ENCODE measurements at regions not wholly inside any gene's neighbourhood (a gene's known extent, or its start where the extent isn't known, plus 50 kb on each side); places are given as distances from the start of the nearest gene placed in this dataset.
"Not testable (repeated sequence)": the region's sequence is repeated elsewhere in the genome, so short reads cannot be mapped to it uniquely, and the experiment has no call there.

GRCh38 chr3:154625756-154626155 lies 195.8 kb upstream of the GPR149 start:
- no peaks in the 10 kb centered on the region for H3K4me1 Mint-ChIP-seq
- Histone ChIP-seq H3K36me3 (ENCODE audit: control insufficient read depth in 2 of 3, insufficient read depth in 3 of 3, low read length in 3 of 3) (no peaks in the 10 kb centered on the region), H3K9me3 (ENCODE audit: control insufficient read depth in 2 of 3, low read length in 3 of 3) (no peaks in the 10 kb centered on the region), H3K4me3 (ENCODE audit: low read length) (no peak overlapping the region), H3K4me1 (ENCODE audit: control insufficient read depth in 2 of 2, insufficient read depth in 2 of 2, low read length in 2 of 2) (no peaks in the 10 kb centered on the region), H3K27ac (ENCODE audit: low read depth, low read length) (no peak overlapping the region), H3K27me3 (ENCODE audit: control insufficient read depth in 2 of 2, insufficient read depth in 2 of 2, low read length in 2 of 2) (no peaks in the 10 kb centered on the region)
- DNase-seq (no peak), ATAC-seq (no peak)
- peaks cover 2 to 24% (median 10%) of the 10 kb centered on the region in 11 donors for H3K9me3 Mint-ChIP-seq
- no peak overlapping the region for H3K27ac Mint-ChIP-seq
- intact Hi-C loops (cut with micrococcal nuclease): no loop called here
- H3K27me3 Mint-ChIP-seq: no peaks in the 10 kb centered on the region
- CTCF ChIA-PET: no interaction called here
- H3K4me3 Mint-ChIP-seq: no peak overlapping the region
- H3K36me3 Mint-ChIP-seq: peaks cover 0 to under 1% (median 0%) of the 10 kb centered on the region in 5 donors
- POLR2A ChIA-PET: no interaction called here

DNA sequence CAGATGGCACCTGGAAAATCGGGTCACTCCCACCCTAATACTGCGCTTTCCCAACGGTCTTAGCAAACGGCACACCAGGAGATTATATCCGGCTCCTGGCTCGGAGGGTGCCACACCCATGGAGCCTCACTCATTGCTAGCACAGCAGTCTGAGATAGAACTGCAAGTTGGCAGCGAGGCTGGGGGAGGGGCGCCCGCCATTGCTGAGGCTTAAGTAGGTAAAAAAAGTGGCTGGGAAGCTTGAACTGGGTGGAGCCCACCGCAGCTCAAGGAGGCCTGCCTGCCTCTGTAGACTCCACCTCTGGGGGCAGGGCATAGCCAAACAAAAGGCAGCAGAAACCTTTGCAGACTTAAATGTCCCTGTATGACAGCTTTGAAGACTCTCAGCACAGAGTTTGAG lies 189.6 kb upstream of the GPR149 start:
- H3K27me3 ChIP-seq (ENCODE audit: control insufficient read depth in 2 of 2, insufficient read depth in 2 of 2, low read length in 2 of 2); H3K4me3 Mint-ChIP-seq; DNase-seq; CTCF ChIA-PET; H3K4me3 ChIP-seq (ENCODE audit: low read length); H3K36me3 Mint-ChIP-seq; H3K9me3 ChIP-seq (ENCODE audit: control insufficient read depth in 2 of 3, low read length in 3 of 3); POLR2A ChIA-PET; H3K4me1 Mint-ChIP-seq; H3K27me3 Mint-ChIP-seq; ATAC-seq; intact Hi-C loops (cut with micrococcal nuclease); H3K27ac Mint-ChIP-seq; H3K27ac ChIP-seq (ENCODE audit: low read depth, low read length); H3K36me3 ChIP-seq (ENCODE audit: control insufficient read depth in 2 of 3, insufficient read depth in 3 of 3, low read length in 3 of 3); H3K4me1 ChIP-seq (ENCODE audit: control insufficient read depth in 2 of 2, insufficient read depth in 2 of 2, low read length in 2 of 2): not testable (repeated sequence)
- H3K9me3 Mint-ChIP-seq: peaks cover 0 to 23% (median 11%) of the 10 kb centered on the region in 11 donors

GRCh38 chr3:154616298-154616697 lies 186.3 kb upstream of the GPR149 start:
- Mint-ChIP-seq H3K36me3 (peaks cover 0 to 4% (median 0%) of the 10 kb centered on the region in 5 donors), H3K27me3 (no peaks in the 10 kb centered on the region), H3K4me3 (no peak overlapping the region), H3K4me1 (no peaks in the 10 kb centered on the region), H3K27ac (no peak overlapping the region), H3K9me3 (peaks cover 0 to 24% (median 9%) of the 10 kb centered on the region in 11 donors)
- no peaks in the 10 kb centered on the region for H3K27me3 ChIP-seq (ENCODE audit: control insufficient read depth in 2 of 2, insufficient read depth in 2 of 2, low read length in 2 of 2)
- intact Hi-C loops (cut with micrococcal nuclease): no loop called here
- no peak for ATAC-seq
- no peak overlapping the region for H3K27ac ChIP-seq (ENCODE audit: low read depth, low read length)
- H3K9me3 ChIP-seq (ENCODE audit: control insufficient read depth in 2 of 3, low read length in 3 of 3): no peaks in the 10 kb centered on the region
- DNase-seq: no peak
- ChIA-PET CTCF (no interaction called here), POLR2A (no interaction called here)
- no peak overlapping the region for H3K4me3 ChIP-seq (ENCODE audit: low read length)
- H3K36me3 ChIP-seq (ENCODE audit: control insufficient read depth in 2 of 3, insufficient read depth in 3 of 3, low read length in 3 of 3): no peaks in the 10 kb centered on the region
- no peaks in the 10 kb centered on the region for H3K4me1 ChIP-seq (ENCODE audit: control insufficient read depth in 2 of 2, insufficient read depth in 2 of 2, low read length in 2 of 2)

DNA sequence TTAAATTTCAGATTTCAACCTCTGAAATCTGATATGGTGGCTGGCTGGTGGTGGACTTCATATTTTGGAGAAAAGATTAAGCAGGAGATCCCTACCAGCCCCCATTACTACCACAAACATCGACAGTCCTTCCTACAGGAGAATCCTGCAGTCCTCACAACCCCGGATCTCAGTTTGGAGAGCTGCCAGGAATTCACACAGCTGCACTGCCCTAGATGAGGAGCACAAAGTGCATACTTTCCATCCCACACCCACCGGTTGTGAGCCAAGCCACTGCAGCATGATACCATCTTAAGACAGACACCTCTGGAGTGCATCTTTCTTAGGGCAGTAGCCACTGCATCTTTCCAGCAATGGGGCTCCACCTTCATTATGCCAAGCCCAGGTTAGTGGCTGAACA lies 185.5 kb upstream of the GPR149 start:
- POLR2A ChIA-PET: no interaction called here
- intact Hi-C loops (cut with micrococcal nuclease): no loop called here

GRCh38 chr3:154614601-154615000 lies 184.6 kb upstream of the GPR149 start:
- H3K4me1 Mint-ChIP-seq: no peaks in the 10 kb centered on the region

More for the DNA sequence above, 185.5 kb upstream of the GPR149 start:
- H3K27ac ChIP-seq (ENCODE audit: low read depth, low read length): no peak overlapping the region
- no peaks in the 10 kb centered on the region for H3K27me3 ChIP-seq (ENCODE audit: control insufficient read depth in 2 of 2, insufficient read depth in 2 of 2, low read length in 2 of 2)
- no peak overlapping the region for H3K4me3 ChIP-seq (ENCODE audit: low read length)
- no peaks in the 10 kb centered on the region for H3K4me1 ChIP-seq (ENCODE audit: control insufficient read depth in 2 of 2, insufficient read depth in 2 of 2, low read length in 2 of 2)
- ATAC-seq (no peak), DNase-seq (no peak)
- Mint-ChIP-seq H3K4me3 (no peak overlapping the region), H3K36me3 (peaks cover 0 to 1% (median 0%) of the 10 kb centered on the region in 5 donors), H3K9me3 (peaks cover 0 to 24% (median 8%) of the 10 kb centered on the region in 11 donors), H3K27ac (no peak overlapping the region), H3K27me3 (no peaks in the 10 kb centered on the region), H3K4me1 (no peaks in the 10 kb centered on the region)
- H3K9me3 ChIP-seq (ENCODE audit: control insufficient read depth in 2 of 3, low read length in 3 of 3): no peaks in the 10 kb centered on the region
- H3K36me3 ChIP-seq (ENCODE audit: control insufficient read depth in 2 of 3, insufficient read depth in 3 of 3, low read length in 3 of 3): no peaks in the 10 kb centered on the region
- CTCF ChIA-PET: no interaction called here

GRCh38 chr3:154614078-154614477 lies 184.1 kb upstream of the GPR149 start:
- ChIA-PET POLR2A (no interaction called here), CTCF (no interaction called here)
- intact Hi-C loops (cut with micrococcal nuclease): no loop called here
- no peak for ATAC-seq
- no peak for DNase-seq
- no peak overlapping the region for H3K4me3 ChIP-seq (ENCODE audit: low read length)
- H3K9me3 ChIP-seq (ENCODE audit: control insufficient read depth in 2 of 3, low read length in 3 of 3): no peaks in the 10 kb centered on the region
- no peak overlapping the region for H3K27ac ChIP-seq (ENCODE audit: low read depth, low read length)
- H3K27ac Mint-ChIP-seq: no peak overlapping the region
- no peak overlapping the region for H3K4me3 Mint-ChIP-seq
- peaks cover 0 to 24% (median 7%) of the 10 kb centered on the region in 11 donors for H3K9me3 Mint-ChIP-seq
- no peaks in the 10 kb centered on the region for H3K36me3 Mint-ChIP-seq
- no peaks in the 10 kb centered on the region for H3K27me3 ChIP-seq (ENCODE audit: control insufficient read depth in 2 of 2, insufficient read depth in 2 of 2, low read length in 2 of 2)
- no peaks in the 10 kb centered on the region for H3K4me1 ChIP-seq (ENCODE audit: control insufficient read depth in 2 of 2, insufficient read depth in 2 of 2, low read length in 2 of 2)
- H3K36me3 ChIP-seq (ENCODE audit: control insufficient read depth in 2 of 3, insufficient read depth in 3 of 3, low read length in 3 of 3): no peaks in the 10 kb centered on the region
- H3K4me1 Mint-ChIP-seq: no peaks in the 10 kb centered on the region
- H3K27me3 Mint-ChIP-seq: no peaks in the 10 kb centered on the region

More at GRCh38 chr3:154614601-154615000, 184.6 kb upstream of the GPR149 start:
- Mint-ChIP-seq H3K9me3 (peaks cover 0 to 24% (median 7%) of the 10 kb centered on the region in 11 donors), H3K27ac (no peak overlapping the region), H3K36me3 (no peaks in the 10 kb centered on the region), H3K4me3 (no peak overlapping the region), H3K27me3 (no peaks in the 10 kb centered on the region)
- no peaks in the 10 kb centered on the region for H3K27me3 ChIP-seq (ENCODE audit: control insufficient read depth in 2 of 2, insufficient read depth in 2 of 2, low read length in 2 of 2)
- H3K27ac ChIP-seq (ENCODE audit: low read depth, low read length): no peak overlapping the region
- intact Hi-C loops (cut with micrococcal nuclease): no loop called here
- no peaks in the 10 kb centered on the region for H3K4me1 ChIP-seq (ENCODE audit: control insufficient read depth in 2 of 2, insufficient read depth in 2 of 2, low read length in 2 of 2)
- ChIA-PET CTCF (no interaction called here), POLR2A (no interaction called here)
- ATAC-seq (no peak), DNase-seq (no peak)
- H3K36me3 ChIP-seq (ENCODE audit: control insufficient read depth in 2 of 3, insufficient read depth in 3 of 3, low read length in 3 of 3): no peaks in the 10 kb centered on the region
- H3K4me3 ChIP-seq (ENCODE audit: low read length): no peak overlapping the region
- no peaks in the 10 kb centered on the region for H3K9me3 ChIP-seq (ENCODE audit: control insufficient read depth in 2 of 3, low read length in 3 of 3)

DNA sequence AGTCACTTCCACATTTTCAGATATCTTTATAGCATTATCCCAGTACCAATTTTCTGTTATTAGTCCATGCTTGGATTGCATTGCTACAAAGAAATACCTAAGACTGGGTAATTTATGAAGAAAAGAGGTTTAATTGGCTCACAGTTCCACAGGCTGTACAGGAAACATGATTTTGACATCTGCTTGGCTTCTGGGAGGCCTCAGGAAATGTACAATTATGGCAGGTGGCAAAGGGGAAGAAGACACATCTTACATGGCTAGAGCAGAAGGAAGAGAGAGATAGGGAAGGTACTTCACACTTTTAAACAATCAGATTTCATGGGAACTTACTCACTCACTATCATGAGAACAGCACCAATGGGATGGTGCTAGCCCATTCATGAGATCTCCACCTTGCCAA lies 172.3 kb upstream of the GPR149 start:
- H3K27me3 ChIP-seq (ENCODE audit: control insufficient read depth in 2 of 2, insufficient read depth in 2 of 2, low read length in 2 of 2): no peaks in the 10 kb centered on the region
- Mint-ChIP-seq H3K9me3 (peaks cover 0 to 35% (median 3%) of the 10 kb centered on the region in 11 donors), H3K4me1 (peaks cover 0 to 2% (median 0%) of the 10 kb centered on the region in 7 donors), H3K27ac (no peak overlapping the region), H3K27me3 (no peaks in the 10 kb centered on the region), H3K36me3 (no peaks in the 10 kb centered on the region), H3K4me3 (no peak overlapping the region)
- peaks cover 0 to 4% of the 10 kb centered on the region in 2 donors for H3K4me1 ChIP-seq (ENCODE audit: control insufficient read depth in 2 of 2, insufficient read depth in 2 of 2, low read length in 2 of 2)
- no peaks in the 10 kb centered on the region for H3K9me3 ChIP-seq (ENCODE audit: control insufficient read depth in 2 of 3, low read length in 3 of 3)
- no peak overlapping the region for H3K4me3 ChIP-seq (ENCODE audit: low read length)
- no peaks in the 10 kb centered on the region for H3K36me3 ChIP-seq (ENCODE audit: control insufficient read depth in 2 of 3, insufficient read depth in 3 of 3, low read length in 3 of 3)
- H3K27ac ChIP-seq (ENCODE audit: low read depth, low read length): no peak overlapping the region
- intact Hi-C loops (cut with micrococcal nuclease): no loop called here
- ChIA-PET POLR2A (no interaction called here), CTCF (no interaction called here)
- DNase-seq (no peak), ATAC-seq (no peak)
